GM23338 (cell line): ENCODE measurements at regions not wholly inside any gene's neighbourhood (a gene's known extent, or its start where the extent isn't known, plus 50 kb on each side); places are given as distances from the start of the nearest gene placed in this dataset.

ENCODE experiments used
- ATAC-seq: fragments of 200-7000 bp; cut with Tn5 transposase; 3 replicates; pipeline ENCODE4 v1.9.1; 2020
- DNase-seq: peaks from one replicate; pipeline ENCODE4 v3.0.0-alpha.2; 2015; ENCODE audit warnings: low spot score
- H2AFZ ChIP-seq: fragments of 200-600 bp; sonication (generic); 2 replicates; pipeline ENCODE4 v1.8.0; 2016; ENCODE audit warnings: antibody characterized with exemption, mild to moderate bottlenecking, moderate library complexity
- H3F3A ChIP-seq: fragments of 200-600 bp; sonication (generic); replicated peaks from 2 replicates; pipeline ENCODE4 v1.8.0; 2017; ENCODE audit warnings: antibody characterized with exemption, mixed run types, low read depth
- H3K27ac ChIP-seq: fragments of 200-600 bp; sonication (generic); 2 replicates; pipeline ENCODE4 v1.6.1; 2016; ENCODE audit warnings: low read depth
- H3K27me3 ChIP-seq: fragments of 200-600 bp; sonication (generic); 2 replicates; pipeline ENCODE4 v1.8.0; 2016; ENCODE audit warnings: mild to moderate bottlenecking, mixed run types, moderate library complexity; ENCODE audit not compliant: insufficient read depth
- H3K36me3 ChIP-seq: fragments of 200-600 bp; sonication (generic); 2 replicates; pipeline ENCODE4 v1.8.0; 2016; ENCODE audit warnings: mild to moderate bottlenecking; ENCODE audit not compliant: insufficient read depth
- H3K4me1 ChIP-seq: fragments of 200-600 bp; sonication (generic); 2 replicates; pipeline ENCODE4 v1.8.0; 2016; ENCODE audit warnings: mild to moderate bottlenecking, moderate library complexity; ENCODE audit not compliant: insufficient read depth
- H3K4me2 ChIP-seq: fragments of 200-600 bp; sonication (generic); 2 replicates; pipeline ENCODE4 v1.7.1; 2017; ENCODE audit warnings: mixed run types
- H3K4me3 ChIP-seq: fragments of 200-600 bp; sonication (generic); 2 replicates; pipeline ENCODE4 v1.6.1; 2016; ENCODE audit warnings: mixed run types
- H3K79me2 ChIP-seq: fragments of 200-600 bp; sonication (generic); replicated peaks from 2 replicates; pipeline ENCODE4 v1.8.0; 2017; ENCODE audit warnings: mild to moderate bottlenecking; ENCODE audit not compliant: insufficient read depth
- H3K9me2 ChIP-seq: fragments of 200-600 bp; sonication (generic); 2 replicates; pipeline ENCODE4 v1.8.0; 2017; ENCODE audit not compliant: insufficient read depth
- H4K20me1 ChIP-seq: fragments of 200-600 bp; sonication (generic); replicated peaks from 2 replicates; pipeline ENCODE4 v1.8.0; 2017; ENCODE audit warnings: mild to moderate bottlenecking; ENCODE audit not compliant: insufficient read depth
- H3K27ac Mint-ChIP-seq: 2 replicates; pipeline ENCODE4 v1.8.0; 2020; ENCODE audit warnings: inconsistent platforms, mild to moderate bottlenecking, moderate library complexity, mixed read lengths
- H3K27me3 Mint-ChIP-seq: 3 replicates; pipeline ENCODE4 v1.8.0; 2022; ENCODE audit warnings: low read depth, mild to moderate bottlenecking, moderate library complexity, mixed read lengths, inconsistent platforms; ENCODE audit not compliant: insufficient read depth, poor library complexity
- H3K36me3 Mint-ChIP-seq: 3 replicates; pipeline ENCODE4 v1.8.0; 2021; ENCODE audit warnings: low read depth, mild to moderate bottlenecking, inconsistent platforms, moderate library complexity, mixed read lengths
- H3K4me1 Mint-ChIP-seq: 3 replicates; pipeline ENCODE4 v1.8.0; 2020; ENCODE audit warnings: mild to moderate bottlenecking, inconsistent platforms, mixed read lengths
- H3K4me3 Mint-ChIP-seq: 3 replicates; pipeline ENCODE4 v1.8.0; 2021; ENCODE audit warnings: moderate library complexity, mild to moderate bottlenecking, inconsistent platforms, mixed read lengths
- H3K9me3 Mint-ChIP-seq: 3 replicates; pipeline ENCODE4 v1.8.0; 2020; ENCODE audit warnings: moderate library complexity, mild to moderate bottlenecking, inconsistent platforms, mixed read lengths
- CREB1 ChIP-seq: fragments of 250-450 bp; sonication (Bioruptor Pico); IDR thresholded peaks from 2 replicates; pipeline ENCODE4 v1.5.0; 2020; ENCODE audit warnings: low read depth, mild to moderate bottlenecking, moderate library complexity
- EZH2 ChIP-seq: fragments of 200-600 bp; sonication (generic); IDR thresholded peaks from one replicate; pipeline ENCODE4 v1.8.0; 2017; ENCODE audit warnings: antibody characterized with exemption, mild to moderate bottlenecking, low read depth; ENCODE audit not compliant: unreplicated experiment
- JUNB ChIP-seq: IDR thresholded peaks from one replicate; pipeline ENCODE4 v1.6.1; 2016; ENCODE audit warnings: antibody characterized with exemption; ENCODE audit not compliant: unreplicated experiment
- STAT1 ChIP-seq: IDR thresholded peaks from one replicate; pipeline ENCODE4 v1.6.1; 2016; ENCODE audit warnings: antibody characterized with exemption; ENCODE audit not compliant: unreplicated experiment
- TF ChIP-seq, protein P1 (sequence below): fragments of 250-450 bp; sonication (Bioruptor Pico); IDR thresholded peaks from 2 replicates; pipeline ENCODE4 v1.5.0; 2020; ENCODE audit warnings: mild to moderate bottlenecking, moderate library complexity
- TF ChIP-seq, protein P2 (sequence below), 2 experiments: fragments of 200-600 bp in 1 of 2; sonication (generic) in 1 of 2; conservative IDR thresholded peaks; 2 replicates each; pipeline versions ENCODE4 v1.5.1 to v1.6.1; 2016 to 2017; ENCODE audit warnings: antibody characterized with exemption in 2 of 2, low read depth in 2 of 2, mild to moderate bottlenecking in 2 of 2, moderate library complexity in 1 of 2

DNA sequence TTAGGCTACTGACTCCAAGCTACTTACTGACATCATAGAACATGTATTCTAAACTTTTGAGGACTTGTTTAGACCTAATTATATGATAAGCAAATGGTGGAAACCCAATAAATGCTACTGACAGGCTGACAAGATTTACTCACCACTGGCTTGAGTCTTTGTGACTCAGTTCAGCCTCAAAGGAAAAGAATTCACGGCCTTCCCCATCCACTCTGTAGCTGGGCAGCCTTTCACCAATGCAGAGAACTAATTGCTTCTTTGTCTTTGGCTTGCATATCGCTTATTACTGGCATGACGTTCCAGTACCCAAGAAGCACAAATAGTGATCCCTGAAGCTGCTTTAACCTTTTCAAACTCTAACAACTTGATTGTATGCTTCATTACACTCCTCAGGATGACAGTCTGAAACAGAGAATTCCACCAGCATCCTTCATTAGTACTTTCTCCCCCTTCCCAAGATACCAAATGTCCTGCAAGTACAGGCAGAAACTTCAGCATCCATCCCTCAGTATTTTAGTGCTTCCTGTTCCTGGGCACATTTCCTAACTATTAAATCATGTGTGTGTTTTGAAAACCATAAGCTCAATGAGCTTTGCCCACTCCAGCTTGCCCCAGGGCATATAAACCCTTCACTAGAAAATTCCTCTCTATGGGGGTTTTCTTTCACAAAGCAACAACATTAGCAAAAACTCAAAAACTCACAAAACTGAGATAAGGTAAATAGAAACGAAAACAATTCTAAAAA lies 298.1 kb upstream of the SLC7A11 start (continued):
- TF ChIP-seq EZH2 (no peak), STAT1 (no peak), JUNB (no peak), CREB1 (CRISPR knock-in tag) (no peak)
- TF ChIP-seq, protein P1, sequence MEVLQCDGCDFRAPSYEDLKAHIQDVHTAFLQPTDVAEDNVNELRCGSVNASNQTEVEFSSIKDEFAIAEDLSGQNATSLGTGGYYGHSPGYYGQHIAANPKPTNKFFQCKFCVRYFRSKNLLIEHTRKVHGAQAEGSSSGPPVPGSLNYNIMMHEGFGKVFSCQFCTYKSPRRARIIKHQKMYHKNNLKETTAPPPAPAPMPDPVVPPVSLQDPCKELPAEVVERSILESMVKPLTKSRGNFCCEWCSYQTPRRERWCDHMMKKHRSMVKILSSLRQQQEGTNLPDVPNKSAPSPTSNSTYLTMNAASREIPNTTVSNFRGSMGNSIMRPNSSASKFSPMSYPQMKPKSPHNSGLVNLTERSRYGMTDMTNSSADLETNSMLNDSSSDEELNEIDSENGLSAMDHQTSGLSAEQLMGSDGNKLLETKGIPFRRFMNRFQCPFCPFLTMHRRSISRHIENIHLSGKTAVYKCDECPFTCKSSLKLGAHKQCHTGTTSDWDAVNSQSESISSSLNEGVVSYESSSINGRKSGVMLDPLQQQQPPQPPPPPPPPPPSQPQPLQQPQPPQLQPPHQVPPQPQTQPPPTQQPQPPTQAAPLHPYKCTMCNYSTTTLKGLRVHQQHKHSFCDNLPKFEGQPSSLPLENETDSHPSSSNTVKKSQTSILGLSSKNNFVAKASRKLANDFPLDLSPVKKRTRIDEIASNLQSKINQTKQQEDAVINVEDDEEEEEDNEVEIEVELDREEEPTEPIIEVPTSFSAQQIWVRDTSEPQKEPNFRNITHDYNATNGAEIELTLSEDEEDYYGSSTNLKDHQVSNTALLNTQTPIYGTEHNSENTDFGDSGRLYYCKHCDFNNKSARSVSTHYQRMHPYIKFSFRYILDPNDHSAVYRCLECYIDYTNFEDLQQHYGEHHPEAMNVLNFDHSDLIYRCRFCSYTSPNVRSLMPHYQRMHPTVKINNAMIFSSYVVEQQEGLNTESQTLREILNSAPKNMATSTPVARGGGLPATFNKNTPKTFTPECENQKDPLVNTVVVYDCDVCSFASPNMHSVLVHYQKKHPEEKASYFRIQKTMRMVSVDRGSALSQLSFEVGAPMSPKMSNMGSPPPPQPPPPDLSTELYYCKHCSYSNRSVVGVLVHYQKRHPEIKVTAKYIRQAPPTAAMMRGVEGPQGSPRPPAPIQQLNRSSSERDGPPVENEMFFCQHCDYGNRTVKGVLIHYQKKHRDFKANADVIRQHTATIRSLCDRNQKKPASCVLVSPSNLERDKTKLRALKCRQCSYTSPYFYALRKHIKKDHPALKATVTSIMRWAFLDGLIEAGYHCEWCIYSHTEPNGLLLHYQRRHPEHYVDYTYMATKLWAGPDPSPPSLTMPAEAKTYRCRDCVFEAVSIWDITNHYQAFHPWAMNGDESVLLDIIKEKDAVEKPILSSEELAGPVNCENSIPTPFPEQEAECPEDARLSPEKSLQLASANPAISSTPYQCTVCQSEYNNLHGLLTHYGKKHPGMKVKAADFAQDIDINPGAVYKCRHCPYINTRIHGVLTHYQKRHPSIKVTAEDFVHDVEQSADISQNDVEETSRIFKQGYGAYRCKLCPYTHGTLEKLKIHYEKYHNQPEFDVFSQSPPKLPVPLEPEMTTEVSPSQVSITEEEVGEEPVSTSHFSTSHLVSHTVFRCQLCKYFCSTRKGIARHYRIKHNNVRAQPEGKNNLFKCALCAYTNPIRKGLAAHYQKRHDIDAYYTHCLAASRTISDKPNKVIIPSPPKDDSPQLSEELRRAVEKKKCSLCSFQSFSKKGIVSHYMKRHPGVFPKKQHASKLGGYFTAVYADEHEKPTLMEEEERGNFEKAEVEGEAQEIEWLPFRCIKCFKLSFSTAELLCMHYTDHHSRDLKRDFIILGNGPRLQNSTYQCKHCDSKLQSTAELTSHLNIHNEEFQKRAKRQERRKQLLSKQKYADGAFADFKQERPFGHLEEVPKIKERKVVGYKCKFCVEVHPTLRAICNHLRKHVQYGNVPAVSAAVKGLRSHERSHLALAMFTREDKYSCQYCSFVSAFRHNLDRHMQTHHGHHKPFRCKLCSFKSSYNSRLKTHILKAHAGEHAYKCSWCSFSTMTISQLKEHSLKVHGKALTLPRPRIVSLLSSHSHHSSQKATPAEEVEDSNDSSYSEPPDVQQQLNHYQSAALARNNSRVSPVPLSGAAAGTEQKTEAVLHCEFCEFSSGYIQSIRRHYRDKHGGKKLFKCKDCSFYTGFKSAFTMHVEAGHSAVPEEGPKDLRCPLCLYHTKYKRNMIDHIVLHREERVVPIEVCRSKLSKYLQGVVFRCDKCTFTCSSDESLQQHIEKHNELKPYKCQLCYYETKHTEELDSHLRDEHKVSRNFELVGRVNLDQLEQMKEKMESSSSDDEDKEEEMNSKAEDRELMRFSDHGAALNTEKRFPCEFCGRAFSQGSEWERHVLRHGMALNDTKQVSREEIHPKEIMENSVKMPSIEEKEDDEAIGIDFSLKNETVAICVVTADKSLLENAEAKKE (CRISPR knock-in tag) = no peak

DNA sequence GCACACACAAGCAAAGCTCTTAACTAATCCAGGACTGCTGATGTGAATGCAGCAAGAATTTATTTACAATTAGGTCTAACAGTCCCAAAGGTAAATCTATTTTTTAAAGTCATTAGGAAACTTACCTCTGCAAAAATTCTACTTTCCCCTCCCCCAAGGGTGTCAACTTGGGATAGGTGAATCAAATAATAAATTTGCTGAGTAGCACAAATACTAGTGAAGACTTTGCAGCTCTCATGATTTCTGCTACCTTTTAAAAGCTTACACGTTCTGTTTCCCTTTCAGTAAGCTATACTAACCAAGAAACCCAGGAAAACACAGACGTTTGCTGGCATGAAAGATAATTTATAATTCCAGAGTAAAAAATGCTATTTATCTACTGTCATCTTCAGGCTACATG lies 296.6 kb upstream of the SLC7A11 start:
- Histone ChIP-seq H3K4me3 (no peak overlapping the region), H3K27ac (no peak overlapping the region), H3K79me2 (no peaks in the 10 kb centered on the region), H3K9me2 (peaks cover 7% of the 10 kb centered on the region; the same call in 1 of the 2 replicates), H3K36me3 (no peaks in the 10 kb centered on the region), H2AFZ (no peak overlapping the region), H4K20me1 (no peaks in the 10 kb centered on the region), H3K4me1 (no peaks in the 10 kb centered on the region), H3K4me2 (no peak overlapping the region), H3F3A (no peaks in the 10 kb centered on the region), H3K27me3 (no peaks in the 10 kb centered on the region)
- ATAC-seq = no peak
- H3K9me3 Mint-ChIP-seq = peaks cover 2% of the 10 kb centered on the region; the same call in 1 of the 3 replicates
- peaks cover 5% of the 10 kb centered on the region; the same call in 1 of the 3 replicates for H3K36me3 Mint-ChIP-seq
- no peak overlapping the region for H3K4me3 Mint-ChIP-seq
- no peak for DNase-seq
- H3K27ac Mint-ChIP-seq = no peak overlapping the region
- no peaks in the 10 kb centered on the region for H3K27me3 Mint-ChIP-seq
- no peaks in the 10 kb centered on the region; the same call in 2 of the 3 replicates for H3K4me1 Mint-ChIP-seq
- TF ChIP-seq, protein P2, sequence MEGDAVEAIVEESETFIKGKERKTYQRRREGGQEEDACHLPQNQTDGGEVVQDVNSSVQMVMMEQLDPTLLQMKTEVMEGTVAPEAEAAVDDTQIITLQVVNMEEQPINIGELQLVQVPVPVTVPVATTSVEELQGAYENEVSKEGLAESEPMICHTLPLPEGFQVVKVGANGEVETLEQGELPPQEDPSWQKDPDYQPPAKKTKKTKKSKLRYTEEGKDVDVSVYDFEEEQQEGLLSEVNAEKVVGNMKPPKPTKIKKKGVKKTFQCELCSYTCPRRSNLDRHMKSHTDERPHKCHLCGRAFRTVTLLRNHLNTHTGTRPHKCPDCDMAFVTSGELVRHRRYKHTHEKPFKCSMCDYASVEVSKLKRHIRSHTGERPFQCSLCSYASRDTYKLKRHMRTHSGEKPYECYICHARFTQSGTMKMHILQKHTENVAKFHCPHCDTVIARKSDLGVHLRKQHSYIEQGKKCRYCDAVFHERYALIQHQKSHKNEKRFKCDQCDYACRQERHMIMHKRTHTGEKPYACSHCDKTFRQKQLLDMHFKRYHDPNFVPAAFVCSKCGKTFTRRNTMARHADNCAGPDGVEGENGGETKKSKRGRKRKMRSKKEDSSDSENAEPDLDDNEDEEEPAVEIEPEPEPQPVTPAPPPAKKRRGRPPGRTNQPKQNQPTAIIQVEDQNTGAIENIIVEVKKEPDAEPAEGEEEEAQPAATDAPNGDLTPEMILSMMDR (conservative IDR thresholded peaks at IDR 0.05; ENCODE audit: low read depth in 2 of 2) = no peak
- TF ChIP-seq, protein P1 (CRISPR knock-in tag) = no peak
- TF ChIP-seq JUNB (no peak), CREB1 (CRISPR knock-in tag) (no peak)
